Ovary (tissue), 7 donors: ENCODE measurements at regions not wholly inside any gene's neighbourhood (a gene's known extent, or its start where the extent isn't known, plus 50 kb on each side); places are given as distances from the start of the nearest gene placed in this dataset.

Source experiments
- DNase-seq, 5 donors: peaks; one replicate each; pipeline ENCODE4 v3.0.0-alpha.2; 2019 to 2020
- H3K27ac ChIP-seq, 2 donors: fragments of 200-600 bp; one replicate each; pipeline versions ENCODE4 v1.5.1 to v1.8.0; 2019 to 2022
- H3K27me3 ChIP-seq: fragments of 200-600 bp; one replicate; pipeline ENCODE4 v1.8.0; 2022
- H3K36me3 ChIP-seq: fragments of 200-600 bp; sonication (generic); one replicate; pipeline ENCODE4 v1.5.1; 2019
- H3K4me1 ChIP-seq: one replicate; pipeline ENCODE4 v1.8.1; 2013; ENCODE audit warnings: mild to moderate bottlenecking, moderate library complexity; ENCODE audit not compliant: insufficient read depth
- H3K4me3 ChIP-seq: fragments of 200-600 bp; sonication (generic); one replicate; pipeline ENCODE4 v1.5.1; 2017
- H3K9me3 ChIP-seq, 2 donors: fragments of 200-600 bp in 1 of 2; sonication (generic) in 1 of 2; one replicate each; pipeline versions ENCODE4 v1.5.1 to v1.8.1; 2013 to 2019; ENCODE audit warnings: mild to moderate bottlenecking in 1 of 2, moderate library complexity in 1 of 2
- CTCF ChIP-seq, 3 donors: fragments of 450-650 bp in 2 of 3; fragments of 200-600 bp in 1 of 3; IDR thresholded peaks; one replicate each; pipeline versions ENCODE4 v1.5.1 to v1.8.0; 2016 to 2022; ENCODE audit warnings: antibody characterized with exemption in 3 of 3, mild to moderate bottlenecking in 1 of 3
- EP300 ChIP-seq: sonication (generic); formaldehyde crosslinking; IDR thresholded peaks from one replicate; pipeline ENCODE4 v1.6.1; 2017; ENCODE audit warnings: antibody characterized with exemption
- POLR2A ChIP-seq: fragments of 450-650 bp; IDR thresholded peaks from one replicate; pipeline ENCODE4 v1.6.1; 2017; ENCODE audit warnings: antibody characterized with exemption, mild to moderate bottlenecking, moderate library complexity
- WGBS, 3 donors: extraction: QIAGEN DNeasy Blood & Tissue Kit in 1 of 3; methylation state at CpG; one replicate each; pipeline versions ENCODE4 v1.1.5 to v1.1.7; 2013 to 2017; 5-methylcytosine and 5-hydroxymethylcytosine counted together
- intact Hi-C, 4 donors: fragments of 100-400 bp; cut with DNase I; formaldehyde crosslinking; loops; one replicate each; pipeline versions ENCODE4 v1.11.0 to v1.15.1; 2022 to 2023
- donor health status: DM: no; HTN: no; CAD: no; lungs with moderate emphysema.
- donor health status: DM: no; HTN: no; CAD: no.
- donor health status: Bipolar disorder and iron deficiency.
- donor health status: DM: no; HTN: no; CAD: no.
- donor health status: DM: yes; HTN: yes; CAD: no.

GRCh38 chr4:187332141-187332540 lies 608.5 kb upstream of the FAT1 start:
- Histone ChIP-seq H3K9me3 (no peaks in the 10 kb centered on the region), H3K4me1 (no peaks in the 10 kb centered on the region), H3K4me3 (no peak overlapping the region), H3K36me3 (no peaks in the 10 kb centered on the region), H3K27me3 (no peaks in the 10 kb centered on the region), H3K27ac (no peak overlapping the region)
- intact Hi-C loops = no loop called here
- WGBS, 3 donors = 89 to 94% (median 93%) methylated on average over 7 of the region's 7 CpGs
- DNase-seq = no peak
- TF ChIP-seq POLR2A = no peak
- TF ChIP-seq CTCF (IDR thresholded peaks at IDR 0.05) = no peak
- no peak for TF ChIP-seq EP300

- Histone ChIP-seq H3K4me3 (no peak overlapping the region), H3K9me3 (no peaks in the 10 kb centered on the region), H3K36me3 (no peaks in the 10 kb centered on the region), H3K4me1 (no peaks in the 10 kb centered on the region), H3K27ac (no peak overlapping the region), H3K27me3 (no peaks in the 10 kb centered on the region)
- no peak for TF ChIP-seq POLR2A
- TF ChIP-seq EP300 = no peak
- TF ChIP-seq CTCF (IDR thresholded peaks at IDR 0.05) = no peak
- whole genome bisulfite sequencing, 3 donors = 88 to 93% (median 91%) methylated on average over 4 of the region's 4 CpGs
- no peak for DNase-seq
- intact Hi-C loops = no loop called here
Measured at GRCh38 chr4:187333151-187333550, 609.5 kb upstream of the FAT1 start.

GRCh38 chr4:187335339-187335738 lies 611.7 kb upstream of the FAT1 start:
- no peaks in the 10 kb centered on the region for H3K9me3 ChIP-seq
- TF ChIP-seq EP300 (no peak), CTCF (IDR thresholded peaks at IDR 0.05) (no peak), POLR2A (no peak)
- H3K4me1 ChIP-seq = no peaks in the 10 kb centered on the region
- H3K36me3 ChIP-seq = no peaks in the 10 kb centered on the region
- 89 to 92% (median 92%) methylated on average over 13 of the region's 13 CpGs for WGBS, 3 donors
- H3K4me3 ChIP-seq = no peak overlapping the region
- H3K27me3 ChIP-seq = no peaks in the 10 kb centered on the region
- DNase-seq = no peak
- no peak overlapping the region for H3K27ac ChIP-seq
- intact Hi-C loops = no loop called here

GRCh38 chr4:187354740-187355139 lies 631.1 kb upstream of the FAT1 start:
- H3K36me3 ChIP-seq = no peaks in the 10 kb centered on the region
- 55 to 82% (median 59%) methylated on average over 3 of the region's 3 CpGs for WGBS, 3 donors
- no peak for DNase-seq
- H3K4me1 ChIP-seq = no peaks in the 10 kb centered on the region
- intact Hi-C loops = no loop called here
- TF ChIP-seq CTCF (IDR thresholded peaks at IDR 0.05) (no peak), POLR2A (no peak), EP300 (no peak)
- no peaks in the 10 kb centered on the region for H3K9me3 ChIP-seq
- no peaks in the 10 kb centered on the region for H3K27me3 ChIP-seq
- no peak overlapping the region for H3K4me3 ChIP-seq
- H3K27ac ChIP-seq = no peak overlapping the region
